OCI-LY7 (cell line): ENCODE measurements at regions not wholly inside any gene's neighbourhood (a gene's known extent, or its start where the extent isn't known, plus 50 kb on each side); places are given as distances from the start of the nearest gene placed in this dataset.

Source experiments
- BruUV-seq: library from RNA; stranded (reverse); fragments of 400-500 nt; replicated peaks from 2 replicates; lab custom pipeline; 2021; lab: Mats Ljungman, UMichigan
- CTCF ChIA-PET: fragments of 300-600 bp; sonication (Branson Sonifier 250); formaldehyde crosslinking; loops from one replicate; lab custom pipeline; 2022; ENCODE audit warnings: antibody characterized with exemption; ENCODE audit not compliant: unreplicated experiment; lab: Charles Lee
- POLR2A ChIA-PET: fragments of 300-600 bp; sonication (Branson Sonifier 250); formaldehyde crosslinking; loops from one replicate; lab custom pipeline; 2022; ENCODE audit warnings: antibody characterized with exemption; lab: Charles Lee
- DNase-seq: peaks from one replicate; pipeline ENCODE4 v3.0.0-alpha.2; 2015; ENCODE audit warnings: low spot score
- H2AFZ ChIP-seq: fragments of 200-600 bp; sonication (generic), shearing (Covaris generic); 2 replicates; pipeline ENCODE4 v1.6.1; 2014; ENCODE audit warnings: mild to moderate bottlenecking, antibody characterized with exemption, low read length, moderate library complexity
- H3K27ac ChIP-seq: fragments of 200-600 bp; sonication (generic); 2 replicates; pipeline ENCODE4 v1.5.1; 2014; ENCODE audit warnings: mixed run types, low read depth, mild to moderate bottlenecking, moderate library complexity, low read length, inconsistent platforms; ENCODE audit not compliant: poor library complexity, severe bottlenecking
- H3K36me3 ChIP-seq: fragments of 200-600 bp; sonication (generic); 2 replicates; pipeline ENCODE4 v1.6.1; 2014; ENCODE audit warnings: mild to moderate bottlenecking, antibody characterized with exemption, low read length, moderate library complexity, mixed read lengths; ENCODE audit not compliant: insufficient read depth
- H3K4me1 ChIP-seq: fragments of 200-600 bp; sonication (generic); 2 replicates; pipeline ENCODE4 v1.5.1; 2014; ENCODE audit warnings: mild to moderate bottlenecking, low read length; ENCODE audit not compliant: insufficient read depth, poor library complexity, severe bottlenecking
- H3K4me2 ChIP-seq: fragments of 200-600 bp; sonication (generic); 2 replicates; pipeline ENCODE4 v1.6.1; 2014; ENCODE audit warnings: mild to moderate bottlenecking, low read length
- H3K4me3 ChIP-seq: fragments of 200-600 bp; sonication (generic); 2 replicates; pipeline ENCODE4 v1.5.1; 2014; ENCODE audit warnings: mild to moderate bottlenecking, low read depth, low read length; ENCODE audit not compliant: poor library complexity, severe bottlenecking
- H3K79me2 ChIP-seq: fragments of 200-600 bp; sonication (generic); 2 replicates; pipeline ENCODE4 v1.6.1; 2016; ENCODE audit warnings: low read depth, mild to moderate bottlenecking, low read length, moderate library complexity, mixed read lengths; ENCODE audit not compliant: insufficient read depth
- H3K9me2 ChIP-seq: fragments of 200-600 bp; sonication (generic); 2 replicates; pipeline ENCODE4 v1.6.1; 2016; ENCODE audit warnings: mild to moderate bottlenecking, low read length, mixed read lengths; ENCODE audit not compliant: insufficient read depth
- H3K9me3 ChIP-seq: fragments of 200-600 bp; sonication (generic); 2 replicates; pipeline ENCODE4 v1.6.1; 2014; ENCODE audit warnings: mild to moderate bottlenecking, mixed run types, low read length, mixed read lengths
- H4K20me1 ChIP-seq: fragments of 200-600 bp; sonication (generic); 2 replicates; pipeline ENCODE4 v1.6.1; 2014; ENCODE audit warnings: mild to moderate bottlenecking, antibody characterized with exemption, low read length, moderate library complexity, mixed read lengths; ENCODE audit not compliant: insufficient read depth
- CTCF ChIP-seq: fragments of 200-600 bp; sonication (generic); conservative IDR thresholded peaks from 2 replicates; pipeline ENCODE4 v1.5.1; 2014; ENCODE audit warnings: mild to moderate bottlenecking, antibody characterized with exemption, low read length, moderate library complexity, mixed read lengths
- EZH2phosphoT487 ChIP-seq: fragments of 200-600 bp; sonication (generic); IDR thresholded peaks from 2 replicates; pipeline ENCODE4 v1.6.1; 2018; ENCODE audit warnings: low read depth, borderline replicate concordance, mild to moderate bottlenecking, mixed run types, antibody characterized with exemption, low read length, moderate library complexity, mixed read lengths
- intact Hi-C: fragments of 100-400 bp; cut with micrococcal nuclease; formaldehyde crosslinking; loops from one replicate; pipeline ENCODE4 v1.10.0; 2022; ENCODE audit not compliant: unreplicated experiment

- TF ChIP-seq CTCF = peak; percentile 90
- no peak for TF ChIP-seq EZH2phosphoT487
- Histone ChIP-seq H4K20me1 (no peaks in the 10 kb centered on the region), H2AFZ (no peak overlapping the region), H3K9me3 (no peaks in the 10 kb centered on the region), H3K27ac (no peak overlapping the region), H3K4me3 (no peak overlapping the region), H3K9me2 (no peaks in the 10 kb centered on the region), H3K4me2 (no peak overlapping the region), H3K4me1 (no peaks in the 10 kb centered on the region), H3K36me3 (no peaks in the 10 kb centered on the region), H3K79me2 (no peaks in the 10 kb centered on the region)
- CTCF ChIA-PET = no interaction called here
- POLR2A ChIA-PET = no interaction called here
- BruUV-seq = no TSS peak
- DNase-seq = peak; percentile 69
- intact Hi-C loops = loop anchor here (5.0 kb wide), 1 partner anchor 1527 kb away; no protein-coding TSS in a partner anchor
Observed at GRCh38 chr2:129849559-129850160, 129.8 kb upstream of the RAB6C start.

GRCh38 chr2:129857200-129857599, 122.3 kb upstream of the RAB6C start:
- Histone ChIP-seq H3K4me1 (no peaks in the 10 kb centered on the region), H3K4me2 (no peak overlapping the region), H3K9me2 (no peaks in the 10 kb centered on the region), H3K27ac (no peak overlapping the region), H3K36me3 (no peaks in the 10 kb centered on the region), H4K20me1 (no peaks in the 10 kb centered on the region), H2AFZ (no peak overlapping the region), H3K79me2 (no peaks in the 10 kb centered on the region), H3K4me3 (no peak overlapping the region), H3K9me3 (no peaks in the 10 kb centered on the region)
- BruUV-seq = no TSS peak
- TF ChIP-seq EZH2phosphoT487 (no peak), CTCF (no peak)
- CTCF ChIA-PET = no interaction called here
- intact Hi-C loops = no loop called here
- POLR2A ChIA-PET = no interaction called here
- no peak for DNase-seq

- ChIA-PET POLR2A (no interaction called here), CTCF (no interaction called here)
- BruUV-seq = no TSS peak
- Histone ChIP-seq H3K9me2 (no peaks in the 10 kb centered on the region), H3K4me2 (no peak overlapping the region), H2AFZ (no peak overlapping the region), H3K79me2 (no peaks in the 10 kb centered on the region), H3K4me1 (no peaks in the 10 kb centered on the region), H4K20me1 (no peaks in the 10 kb centered on the region), H3K27ac (no peak overlapping the region), H3K9me3 (no peaks in the 10 kb centered on the region), H3K4me3 (no peak overlapping the region), H3K36me3 (no peaks in the 10 kb centered on the region)
- DNase-seq = no peak
- intact Hi-C loops = no loop called here
- TF ChIP-seq EZH2phosphoT487 (no peak), CTCF (no peak)
Observed at GRCh38 chr2:129859175-129859574, 120.3 kb upstream of the RAB6C start.
